GM19193 (cell line): ENCODE measurements at regions not wholly inside any gene's neighbourhood (a gene's known extent, or its start where the extent isn't known, plus 50 kb on each side); places are given as distances from the start of the nearest gene placed in this dataset.

Experiments used
- POLR2A ChIP-seq: IDR thresholded peaks from 4 replicates; pipeline ENCODE4 v1.6.1; 2011; ENCODE audit not compliant: insufficient read depth, insufficient read length; ENCODE audit errors: extremely low read depth

DNA sequence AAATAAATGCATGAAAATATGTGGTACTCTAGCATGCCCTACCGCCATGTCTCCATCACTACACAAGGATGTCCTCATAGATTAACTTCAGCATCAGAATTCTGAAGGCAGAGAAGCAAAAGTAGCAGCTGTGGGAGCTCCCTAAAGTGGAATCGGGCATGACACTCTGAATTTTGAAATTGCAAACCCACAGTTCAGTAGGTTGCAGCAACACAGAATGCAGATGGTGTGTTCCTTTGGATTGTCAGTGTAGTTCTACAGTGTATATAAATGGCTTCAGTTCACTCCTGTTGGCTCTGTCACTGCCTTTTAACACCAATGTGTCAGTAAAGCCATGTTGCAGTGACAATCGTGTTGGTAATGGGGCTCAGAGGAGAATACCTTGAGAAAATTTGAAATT is 973.6 kb upstream of the WWC1 start:
- no peak for TF ChIP-seq POLR2A

- no peak for TF ChIP-seq POLR2A
These were observed 972.2 kb upstream of the WWC1 start for GRCh38 chr5:167319243-167319642.

GRCh38 chr5:167320019-167320418 is 971.4 kb upstream of the WWC1 start:
- TF ChIP-seq POLR2A: no peak

GRCh38 chr5:167332309-167332708 is 959.1 kb upstream of the WWC1 start:
- no peak for TF ChIP-seq POLR2A

DNA sequence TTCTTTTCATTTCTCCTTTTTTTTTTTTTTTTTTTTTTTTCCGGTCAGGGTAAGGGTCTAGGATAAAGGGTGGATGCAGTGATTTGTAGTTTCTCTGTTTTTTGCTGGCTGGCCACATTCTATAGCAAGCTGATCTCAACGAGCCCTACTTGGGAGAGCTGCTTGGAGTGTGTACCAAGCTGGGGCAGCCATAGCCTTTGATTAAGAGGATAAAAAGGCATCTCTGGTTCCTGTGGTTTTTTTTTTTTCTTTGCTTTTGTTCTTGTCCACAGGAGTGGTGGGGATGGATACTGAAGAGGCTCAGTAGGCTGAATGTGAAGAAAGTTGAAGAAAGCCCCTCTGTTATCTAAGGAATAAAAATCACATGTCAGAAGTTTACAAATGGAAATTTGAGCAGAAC is 955.3 kb upstream of the WWC1 start:
- no peak for TF ChIP-seq POLR2A

DNA sequence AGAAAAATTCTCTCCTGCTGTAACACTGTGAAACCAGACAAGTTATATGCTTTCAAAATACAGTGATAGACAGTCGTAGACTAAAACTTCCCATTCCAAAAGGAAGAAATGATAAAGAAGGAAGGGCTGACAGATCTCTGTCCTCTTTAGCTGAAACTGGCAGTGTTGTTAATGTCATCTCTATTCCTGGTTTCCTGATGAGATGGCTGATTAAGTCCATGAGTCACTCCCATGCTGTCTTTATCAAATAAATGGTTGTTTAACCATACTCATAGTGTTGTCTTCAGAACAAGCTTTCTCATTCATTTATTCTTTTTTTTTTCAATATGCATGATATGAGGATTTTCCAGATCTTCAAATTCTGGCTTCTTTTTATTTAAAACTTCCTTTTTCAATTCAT is 952.2 kb upstream of the WWC1 start:
- no peak for TF ChIP-seq POLR2A

- TF ChIP-seq POLR2A: no peak
These were observed 945.0 kb upstream of the WWC1 start for GRCh38 chr5:167346461-167346860.

DNA sequence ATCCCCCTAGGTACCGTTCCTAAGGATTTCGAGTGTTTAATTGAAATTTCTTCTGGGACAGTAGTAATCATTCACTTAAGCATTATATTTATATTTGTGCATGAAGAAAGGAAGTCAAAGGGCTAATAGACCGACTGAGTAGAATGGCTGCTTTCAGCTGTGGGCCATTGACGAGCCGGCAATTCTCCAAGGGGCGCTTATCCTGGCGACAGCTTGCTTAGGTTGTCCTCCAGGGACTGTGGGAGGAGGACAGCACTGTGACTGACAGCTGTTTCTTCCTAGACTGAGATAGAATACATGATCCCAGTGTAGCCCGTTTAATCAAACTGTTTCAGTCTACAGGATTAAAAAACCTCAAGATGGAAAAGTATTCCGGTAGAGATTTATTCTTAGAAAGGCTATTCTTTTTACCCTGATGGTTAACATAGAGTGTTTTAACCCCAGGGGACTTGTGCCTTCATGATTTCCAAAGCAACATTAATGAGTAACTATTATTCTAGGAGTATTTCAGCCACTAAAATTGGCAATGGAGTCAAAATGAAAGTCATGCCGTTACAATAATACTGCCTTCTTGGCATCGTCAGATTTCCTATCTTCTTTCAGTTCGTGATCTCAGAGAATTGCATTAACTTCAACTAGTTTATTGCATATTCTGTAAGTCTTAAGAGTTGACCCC is 943.1 kb upstream of the WWC1 start:
- TF ChIP-seq POLR2A: no peak

DNA sequence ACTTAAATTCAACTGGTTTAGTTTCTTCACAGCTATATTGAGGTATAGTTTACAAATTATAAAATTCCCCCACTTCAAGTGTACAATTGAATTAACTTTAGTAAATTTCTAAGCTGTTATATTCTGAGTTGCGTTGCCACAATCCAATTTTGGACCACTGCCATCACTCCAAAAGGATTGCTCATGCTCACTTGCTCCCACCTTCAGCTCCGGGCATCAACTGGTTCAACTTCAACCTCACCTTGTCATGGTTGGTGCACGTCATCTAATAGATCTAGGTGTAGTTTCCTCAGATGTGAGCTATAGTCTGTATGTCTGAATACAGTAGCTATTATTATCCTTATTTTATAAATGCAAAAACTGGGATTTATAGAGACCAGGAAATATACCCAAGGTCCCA is 942.5 kb upstream of the WWC1 start:
- no peak for TF ChIP-seq POLR2A

DNA sequence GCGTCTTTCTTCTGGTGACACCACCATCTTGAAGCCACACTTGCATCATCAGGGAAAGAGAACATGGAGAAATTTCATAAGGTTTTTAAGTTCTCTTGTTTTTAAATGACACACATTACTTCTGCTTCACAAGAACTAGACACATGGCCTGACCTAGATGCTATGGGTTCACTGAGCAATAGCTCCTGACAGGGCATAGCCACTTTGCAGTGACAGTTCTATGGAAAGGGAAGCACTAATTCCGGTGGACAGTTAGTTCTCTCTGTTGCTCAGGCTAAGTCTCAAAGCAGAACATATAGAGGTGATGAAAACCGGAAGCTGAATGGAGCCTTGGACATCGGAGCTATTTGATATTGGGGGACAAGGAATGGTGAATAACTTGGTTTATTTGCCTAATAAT is 940.1 kb upstream of the WWC1 start:
- TF ChIP-seq POLR2A: no peak

DNA sequence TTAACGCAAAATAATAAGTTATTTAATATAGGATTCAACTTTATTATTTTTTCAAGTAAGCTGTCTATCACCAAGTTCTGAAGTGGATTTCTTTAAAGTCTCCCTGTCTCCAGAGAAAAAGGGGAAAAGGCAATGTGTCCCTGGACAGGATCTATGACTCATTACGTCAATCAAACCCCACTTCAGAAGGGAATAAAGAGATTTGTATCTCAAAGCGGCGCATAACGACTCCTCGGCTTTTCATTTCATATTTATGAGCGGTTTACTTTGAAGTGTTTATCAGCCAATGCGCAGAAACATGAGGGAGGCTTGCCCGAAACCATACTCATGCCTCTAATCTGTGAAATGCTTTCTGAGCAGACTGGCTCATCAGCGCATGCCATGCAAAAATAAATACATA is 938.6 kb upstream of the WWC1 start:
- TF ChIP-seq POLR2A: no peak

DNA sequence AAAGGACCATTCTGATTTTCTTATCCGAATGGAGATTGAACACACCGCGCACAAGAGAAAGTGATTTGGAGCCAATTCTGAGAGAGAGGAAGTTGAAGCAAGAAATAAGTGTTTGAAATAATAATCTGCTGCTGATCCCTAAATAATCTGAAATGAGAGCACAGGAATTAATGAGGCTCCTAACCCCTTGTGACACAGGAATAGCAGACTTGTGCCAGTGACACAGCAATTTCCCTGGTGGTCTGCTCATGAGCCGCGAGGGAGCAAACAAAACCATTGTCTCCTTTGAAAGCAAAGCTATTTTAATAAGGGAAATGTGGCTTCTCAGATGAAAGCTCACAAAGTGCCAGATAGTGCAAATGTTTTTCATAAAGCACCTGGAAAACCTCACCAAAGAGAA is 936.1 kb upstream of the WWC1 start:
- no peak for TF ChIP-seq POLR2A

GRCh38 chr5:167356374-167356773 is 935.1 kb upstream of the WWC1 start:
- TF ChIP-seq POLR2A: no peak

GRCh38 chr5:167358868-167359492 is 932.5 kb upstream of the WWC1 start:
- TF ChIP-seq POLR2A: no peak

GRCh38 chr5:167361795-167362194 is 929.6 kb upstream of the WWC1 start:
- TF ChIP-seq POLR2A: no peak

DNA sequence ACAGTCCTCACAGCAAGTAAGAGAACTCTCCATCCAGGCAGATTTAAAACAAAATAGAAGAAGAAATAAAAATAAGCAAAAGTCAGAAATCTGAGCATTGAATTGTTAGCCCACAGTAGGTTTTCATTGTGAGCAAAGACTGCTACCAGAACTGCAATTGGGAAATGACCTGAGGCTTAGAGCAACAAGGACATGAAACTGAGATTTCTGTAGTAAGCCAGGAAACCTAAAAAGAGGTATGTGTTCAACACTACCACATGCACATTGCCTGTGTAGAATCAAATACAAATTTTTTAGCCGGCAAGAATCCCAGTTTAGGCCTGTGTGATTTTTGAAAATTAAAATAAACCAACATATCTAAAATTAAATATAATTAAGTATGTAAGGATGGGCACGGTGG is 928.4 kb upstream of the WWC1 start:
- TF ChIP-seq POLR2A: no peak

GRCh38 chr5:167375125-167375524 is 916.3 kb upstream of the WWC1 start:
- TF ChIP-seq POLR2A: no peak
